WTC11 (cell line): ENCODE measurements at regions not wholly inside any gene's neighbourhood (a gene's known extent, or its start where the extent isn't known, plus 50 kb on each side); places are given as distances from the start of the nearest gene placed in this dataset.

ENCODE experiments used
- ATAC-seq: fragments of 200-7000 bp; cut with Tn5 transposase; 2 replicates; pipeline ENCODE4 v1.10.0; 2021; ENCODE audit warnings: mild to moderate bottlenecking, moderate library complexity
- CTCF ChIA-PET: fragments of 300-600 bp; sonication (Branson Sonifier 250); formaldehyde crosslinking; loops from one replicate; lab custom pipeline; 2021; ENCODE audit warnings: antibody characterized with exemption; lab: Charles Lee
- POLR2A ChIA-PET: fragments of 350-600 bp; sonication (Branson Sonifier 250); formaldehyde crosslinking; loops from one replicate; lab custom pipeline; 2021; ENCODE audit warnings: antibody characterized with exemption; lab: Charles Lee
- DNase-seq: peaks from one replicate; pipeline ENCODE4 v3.0.0; 2021; ENCODE audit warnings: low spot score
- H3K27ac Mint-ChIP-seq: 2 replicates; pipeline ENCODE4 v1.8.0; 2021; ENCODE audit warnings: mixed read lengths
- H3K27me3 Mint-ChIP-seq: 2 replicates; pipeline ENCODE4 v1.8.0; 2021; ENCODE audit warnings: low read depth, mild to moderate bottlenecking, moderate library complexity, mixed read lengths
- H3K36me3 Mint-ChIP-seq: 2 replicates; pipeline ENCODE4 v1.8.0; 2021; ENCODE audit warnings: mixed read lengths
- H3K4me1 Mint-ChIP-seq: 2 replicates; pipeline ENCODE4 v1.8.0; 2022; ENCODE audit warnings: mixed read lengths
- H3K4me3 Mint-ChIP-seq: 2 replicates; pipeline ENCODE4 v1.8.0; 2021; ENCODE audit warnings: mild to moderate bottlenecking, moderate library complexity, mixed read lengths
- H3K9me3 Mint-ChIP-seq: 2 replicates; pipeline ENCODE4 v1.8.0; 2021; ENCODE audit warnings: mixed read lengths
- EMX1 ChIP-seq: fragments of 250-450 bp; sonication (Bioruptor Pico); IDR thresholded peaks from 2 replicates; pipeline ENCODE4 v1.8.0; 2021; ENCODE audit warnings: mild to moderate bottlenecking
- GRHL2 ChIP-seq: fragments of 250-450 bp; sonication (Bioruptor Pico); IDR thresholded peaks from 2 replicates; pipeline ENCODE4 v1.8.0; 2022; ENCODE audit warnings: mild to moderate bottlenecking, moderate library complexity; ENCODE audit not compliant: insufficient replicate concordance, severe bottlenecking
- HMGA2 ChIP-seq: fragments of 250-450 bp; sonication (Bioruptor Pico); IDR thresholded peaks from 2 replicates; pipeline ENCODE4 v1.4.0; 2021; ENCODE audit warnings: mild to moderate bottlenecking, moderate library complexity
- JUN ChIP-seq: sonication (generic); formaldehyde crosslinking; IDR thresholded peaks from 2 replicates; pipeline ENCODE4 v1.8.0; 2023; ENCODE audit warnings: mild to moderate bottlenecking, missing genetic modification reagents
- NR1H2 ChIP-seq: sonication (generic); formaldehyde crosslinking; IDR thresholded peaks from 2 replicates; pipeline ENCODE4 v1.9.0; 2021; ENCODE audit warnings: mild to moderate bottlenecking, moderate library complexity, missing genetic modification reagents
- NR2C2 ChIP-seq: sonication (generic); formaldehyde crosslinking; IDR thresholded peaks from 2 replicates; pipeline ENCODE4 v1.8.0; 2022; ENCODE audit warnings: mild to moderate bottlenecking, missing genetic modification reagents
- ZNF396 ChIP-seq: fragments of 250-450 bp; sonication (Bioruptor Pico); IDR thresholded peaks from 2 replicates; pipeline ENCODE4 v1.8.0; 2021; ENCODE audit warnings: mild to moderate bottlenecking, moderate library complexity, borderline replicate concordance
- ZNF416 ChIP-seq: fragments of 250-450 bp; sonication (Bioruptor Pico); IDR thresholded peaks from 2 replicates; pipeline ENCODE4 v1.9.0; 2021; ENCODE audit warnings: mild to moderate bottlenecking, inconsistent platforms
- TF ChIP-seq, protein P1 (sequence below): sonication (generic); formaldehyde crosslinking; IDR thresholded peaks from 2 replicates; pipeline ENCODE4 v1.8.0; 2023; ENCODE audit warnings: missing genetic modification reagents
- TF ChIP-seq, protein P2 (sequence below): fragments of 250-450 bp; sonication (Bioruptor Pico); IDR thresholded peaks from 2 replicates; pipeline ENCODE4 v2.1.2; 2022; ENCODE audit warnings: mild to moderate bottlenecking, moderate library complexity
- TF ChIP-seq, protein P3 (sequence below): sonication (generic); formaldehyde crosslinking; IDR thresholded peaks from 2 replicates; pipeline ENCODE4 v1.8.1; 2023; ENCODE audit warnings: mild to moderate bottlenecking, missing genetic modification reagents, moderate library complexity
- TF ChIP-seq, protein P4 (sequence below): sonication (generic); formaldehyde crosslinking; IDR thresholded peaks from 2 replicates; pipeline ENCODE4 v1.8.0; 2022; ENCODE audit warnings: mild to moderate bottlenecking, missing genetic modification reagents
- TF ChIP-seq, protein P5 (sequence below): fragments of 250-450 bp; sonication (Bioruptor Pico); conservative IDR thresholded peaks from 2 replicates; pipeline ENCODE4 v1.9.0; 2021; ENCODE audit warnings: mild to moderate bottlenecking

DNA sequence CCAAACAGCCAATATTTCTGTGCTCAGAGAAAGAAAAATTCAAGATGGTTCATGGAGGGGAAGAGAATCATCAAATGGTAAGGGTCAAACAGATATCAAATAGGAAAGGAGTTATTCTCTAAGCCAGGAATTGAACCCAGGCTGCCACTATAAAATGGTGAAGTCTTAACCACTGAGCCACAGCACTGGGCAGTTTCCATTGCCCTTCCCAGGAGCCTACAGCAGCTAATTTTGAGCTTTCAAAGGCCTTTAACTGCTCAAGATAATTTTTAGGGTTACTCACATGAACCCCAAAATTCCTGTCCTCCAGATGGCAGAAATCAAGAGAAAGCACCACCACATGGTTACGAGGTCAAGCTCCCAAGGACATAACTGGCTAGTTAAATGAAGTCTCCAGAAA is 176.2 kb downstream of the KIF18A start:
- CTCF ChIA-PET, result no interaction called here
- H3K4me1 Mint-ChIP-seq, result peaks cover 14% of the 10 kb centered on the region
- TF ChIP-seq GRHL2, result no peak
- TF ChIP-seq, all 79 proteins: peak for 0
- H3K27ac Mint-ChIP-seq, result no peak overlapping the region
- peaks cover 2% of the 10 kb centered on the region for H3K9me3 Mint-ChIP-seq
- ATAC-seq (no peak), DNase-seq (no peak)
- H3K27me3 Mint-ChIP-seq, result peaks cover 29% of the 10 kb centered on the region
- no peaks in the 10 kb centered on the region for H3K36me3 Mint-ChIP-seq
- H3K4me3 Mint-ChIP-seq, result no peak overlapping the region
- POLR2A ChIA-PET, result no interaction called here

DNA sequence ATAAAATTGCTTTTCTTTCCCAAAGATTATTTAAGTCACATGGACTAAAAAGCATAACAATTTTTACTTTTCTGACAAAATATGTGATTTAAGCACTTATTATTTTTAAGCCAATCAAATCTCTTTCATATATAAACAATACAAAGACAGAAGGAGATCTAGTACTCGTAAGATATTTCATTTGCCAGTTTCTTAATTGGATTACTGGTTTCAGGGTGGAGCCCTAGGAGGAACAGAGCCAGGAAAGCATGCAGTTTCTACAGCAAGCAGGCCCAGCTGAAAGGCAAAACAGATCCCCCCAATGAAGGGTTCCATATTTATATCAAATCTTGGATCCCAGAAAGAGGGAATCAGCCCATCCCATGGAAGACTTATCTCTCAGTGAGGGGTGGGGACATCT is 177.0 kb downstream of the KIF18A start:
- no peak for DNase-seq
- POLR2A ChIA-PET, result no interaction called here
- no peaks in the 10 kb centered on the region for H3K36me3 Mint-ChIP-seq
- TF ChIP-seq, protein P1, sequence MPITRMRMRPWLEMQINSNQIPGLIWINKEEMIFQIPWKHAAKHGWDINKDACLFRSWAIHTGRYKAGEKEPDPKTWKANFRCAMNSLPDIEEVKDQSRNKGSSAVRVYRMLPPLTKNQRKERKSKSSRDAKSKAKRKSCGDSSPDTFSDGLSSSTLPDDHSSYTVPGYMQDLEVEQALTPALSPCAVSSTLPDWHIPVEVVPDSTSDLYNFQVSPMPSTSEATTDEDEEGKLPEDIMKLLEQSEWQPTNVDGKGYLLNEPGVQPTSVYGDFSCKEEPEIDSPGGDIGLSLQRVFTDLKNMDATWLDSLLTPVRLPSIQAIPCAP (CRISPR knock-in tag), result no peak
- no peak for TF ChIP-seq NR2C2 (CRISPR knock-in tag)
- TF ChIP-seq, protein P2, sequence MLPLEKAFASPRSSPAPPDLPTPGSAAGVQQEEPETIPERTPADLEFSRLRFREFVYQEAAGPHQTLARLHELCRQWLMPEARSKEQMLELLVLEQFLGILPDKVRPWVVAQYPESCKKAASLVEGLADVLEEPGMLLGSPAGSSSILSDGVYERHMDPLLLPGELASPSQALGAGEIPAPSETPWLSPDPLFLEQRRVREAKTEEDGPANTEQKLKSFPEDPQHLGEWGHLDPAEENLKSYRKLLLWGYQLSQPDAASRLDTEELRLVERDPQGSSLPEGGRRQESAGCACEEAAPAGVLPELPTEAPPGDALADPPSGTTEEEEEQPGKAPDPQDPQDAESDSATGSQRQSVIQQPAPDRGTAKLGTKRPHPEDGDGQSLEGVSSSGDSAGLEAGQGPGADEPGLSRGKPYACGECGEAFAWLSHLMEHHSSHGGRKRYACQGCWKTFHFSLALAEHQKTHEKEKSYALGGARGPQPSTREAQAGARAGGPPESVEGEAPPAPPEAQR, result no peak
- no peaks in the 10 kb centered on the region for H3K9me3 Mint-ChIP-seq
- CTCF ChIA-PET, result no interaction called here
- no peak overlapping the region for H3K27ac Mint-ChIP-seq
- no peak for ATAC-seq
- H3K4me1 Mint-ChIP-seq, result peaks cover 14% of the 10 kb centered on the region
- H3K27me3 Mint-ChIP-seq, result peaks cover 29% of the 10 kb centered on the region
- H3K4me3 Mint-ChIP-seq, result no peak overlapping the region

DNA sequence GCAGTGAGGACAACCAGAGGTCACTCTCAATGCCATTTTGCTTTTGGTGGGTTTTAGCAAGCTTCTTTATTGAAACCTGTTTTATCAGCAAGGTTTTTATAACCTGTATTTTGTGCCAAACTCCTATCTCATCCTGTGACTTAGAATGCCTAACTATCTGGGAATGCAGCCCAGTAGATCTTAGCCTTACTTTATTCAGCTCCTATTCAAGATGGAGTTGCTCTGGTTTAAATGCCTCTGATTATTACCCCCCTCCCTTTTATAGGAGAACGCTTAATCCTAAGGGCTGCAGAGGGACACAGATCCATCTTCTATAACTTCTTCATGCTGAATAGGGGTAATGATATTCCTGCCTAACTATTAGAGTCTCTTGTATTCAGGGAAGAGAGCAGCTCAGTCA is 179.1 kb downstream of the KIF18A start:
- no peak for DNase-seq
- ChIA-PET POLR2A (no interaction called here), CTCF (no interaction called here)
- TF ChIP-seq, protein P3, sequence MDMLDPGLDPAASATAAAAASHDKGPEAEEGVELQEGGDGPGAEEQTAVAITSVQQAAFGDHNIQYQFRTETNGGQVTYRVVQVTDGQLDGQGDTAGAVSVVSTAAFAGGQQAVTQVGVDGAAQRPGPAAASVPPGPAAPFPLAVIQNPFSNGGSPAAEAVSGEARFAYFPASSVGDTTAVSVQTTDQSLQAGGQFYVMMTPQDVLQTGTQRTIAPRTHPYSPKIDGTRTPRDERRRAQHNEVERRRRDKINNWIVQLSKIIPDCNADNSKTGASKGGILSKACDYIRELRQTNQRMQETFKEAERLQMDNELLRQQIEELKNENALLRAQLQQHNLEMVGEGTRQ (CRISPR knock-in tag), result no peak
- no peak for TF ChIP-seq ZNF416
- TF ChIP-seq, protein P4, sequence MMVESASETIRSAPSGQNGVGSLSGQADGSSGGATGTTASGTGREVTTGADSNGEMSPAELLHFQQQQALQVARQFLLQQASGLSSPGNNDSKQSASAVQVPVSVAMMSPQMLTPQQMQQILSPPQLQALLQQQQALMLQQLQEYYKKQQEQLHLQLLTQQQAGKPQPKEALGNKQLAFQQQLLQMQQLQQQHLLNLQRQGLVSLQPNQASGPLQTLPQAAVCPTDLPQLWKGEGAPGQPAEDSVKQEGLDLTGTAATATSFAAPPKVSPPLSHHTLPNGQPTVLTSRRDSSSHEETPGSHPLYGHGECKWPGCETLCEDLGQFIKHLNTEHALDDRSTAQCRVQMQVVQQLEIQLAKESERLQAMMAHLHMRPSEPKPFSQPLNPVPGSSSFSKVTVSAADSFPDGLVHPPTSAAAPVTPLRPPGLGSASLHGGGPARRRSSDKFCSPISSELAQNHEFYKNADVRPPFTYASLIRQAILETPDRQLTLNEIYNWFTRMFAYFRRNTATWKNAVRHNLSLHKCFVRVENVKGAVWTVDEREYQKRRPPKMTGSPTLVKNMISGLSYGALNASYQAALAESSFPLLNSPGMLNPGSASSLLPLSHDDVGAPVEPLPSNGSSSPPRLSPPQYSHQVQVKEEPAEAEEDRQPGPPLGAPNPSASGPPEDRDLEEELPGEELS (CRISPR knock-in tag), result no peak
- TF ChIP-seq, protein P2, result no peak
- no peak for ATAC-seq
- peaks cover 29% of the 10 kb centered on the region for H3K27me3 Mint-ChIP-seq
- no peaks in the 10 kb centered on the region for H3K36me3 Mint-ChIP-seq
- H3K9me3 Mint-ChIP-seq, result peaks cover 6% of the 10 kb centered on the region
- H3K27ac Mint-ChIP-seq, result no peak overlapping the region
- no peak overlapping the region for H3K4me3 Mint-ChIP-seq
- peaks cover 3% of the 10 kb centered on the region for H3K4me1 Mint-ChIP-seq

DNA sequence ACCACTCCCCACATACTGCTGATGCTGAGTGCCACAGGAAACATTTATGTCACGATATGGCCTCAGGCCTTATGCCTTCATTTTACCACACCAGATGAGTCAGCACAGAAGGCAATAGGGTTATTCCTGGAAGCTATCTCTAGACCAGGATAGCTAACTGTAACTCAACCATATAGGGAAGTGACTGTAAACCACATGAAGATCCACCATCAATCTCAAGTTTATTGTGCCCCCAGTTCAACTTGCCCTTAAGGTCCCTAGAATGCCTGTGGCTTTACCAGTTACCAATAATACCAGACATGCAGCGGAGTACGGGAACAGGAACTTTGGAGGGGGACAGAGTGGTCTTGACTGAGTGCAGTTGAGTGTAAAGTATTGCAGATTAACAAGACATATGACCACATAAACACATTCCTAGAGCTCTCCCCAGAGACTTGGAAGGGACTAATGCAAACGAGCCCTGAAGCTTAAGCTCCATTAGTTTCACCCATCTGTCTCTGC is 180.9 kb downstream of the KIF18A start:
- no peak overlapping the region for H3K4me3 Mint-ChIP-seq
- ATAC-seq (no peak), DNase-seq (no peak)
- no peaks in the 10 kb centered on the region for H3K36me3 Mint-ChIP-seq
- CTCF ChIA-PET, result no interaction called here
- peaks cover 15% of the 10 kb centered on the region for H3K9me3 Mint-ChIP-seq
- H3K4me1 Mint-ChIP-seq, result no peaks in the 10 kb centered on the region
- POLR2A ChIA-PET, result interaction anchor here (0.5 kb wide), 1 partner anchor 179 kb away, joined by 4 read pairs; no protein-coding TSS in a partner anchor
- H3K27me3 Mint-ChIP-seq, result peaks cover 20% of the 10 kb centered on the region
- H3K27ac Mint-ChIP-seq, result no peak overlapping the region
- TF ChIP-seq, protein P2, result no peak
- TF ChIP-seq EMX1, result no peak
- no peak for TF ChIP-seq NR1H2
- no peak for TF ChIP-seq ZNF396
- no peak for TF ChIP-seq JUN (CRISPR knock-in tag)
- TF ChIP-seq HMGA2 (CRISPR knock-in tag), result no peak
- TF ChIP-seq NR2C2 (CRISPR knock-in tag), result no peak
- TF ChIP-seq, protein P5, sequence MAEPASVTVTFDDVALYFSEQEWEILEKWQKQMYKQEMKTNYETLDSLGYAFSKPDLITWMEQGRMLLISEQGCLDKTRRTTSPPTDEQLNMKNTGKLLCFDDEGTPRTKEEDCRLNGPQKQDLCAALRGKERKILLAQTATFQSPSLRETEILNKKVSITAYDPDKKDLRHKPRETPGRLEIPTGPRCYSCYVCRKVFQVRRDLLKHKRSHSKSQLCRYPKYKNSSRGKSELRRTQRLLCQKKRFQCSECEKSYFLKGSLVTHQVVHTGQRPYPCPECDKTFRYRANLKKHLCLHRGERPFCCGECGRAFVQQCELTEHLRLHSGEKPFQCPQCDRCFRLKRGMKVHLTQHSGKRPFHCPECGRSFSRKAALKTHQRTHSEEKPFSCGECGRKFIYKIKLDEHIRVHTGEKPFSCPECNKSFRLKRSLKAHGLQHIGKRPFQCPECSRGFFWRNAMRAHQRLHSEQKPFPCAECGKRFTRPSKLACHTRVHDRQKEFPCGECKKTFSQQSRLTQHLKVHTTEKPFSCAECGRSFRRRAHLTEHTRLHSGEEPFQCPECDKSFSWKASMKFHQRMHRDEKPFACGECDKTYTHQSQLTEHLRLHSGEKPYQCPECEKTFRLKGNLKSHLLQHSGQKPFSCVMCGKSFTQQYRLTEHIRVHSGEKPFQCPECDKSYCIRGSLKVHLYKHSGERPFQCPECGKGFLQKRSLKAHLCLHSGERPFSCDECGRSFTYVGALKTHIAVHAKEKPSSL (CRISPR knock-in tag), result no peak
